ENCODE measurements at regions not wholly inside any gene's neighbourhood (a gene's known extent, or its start where the extent isn't known, plus 50 kb on each side); places are given as distances from the start of the nearest gene placed in this dataset.

DNA sequence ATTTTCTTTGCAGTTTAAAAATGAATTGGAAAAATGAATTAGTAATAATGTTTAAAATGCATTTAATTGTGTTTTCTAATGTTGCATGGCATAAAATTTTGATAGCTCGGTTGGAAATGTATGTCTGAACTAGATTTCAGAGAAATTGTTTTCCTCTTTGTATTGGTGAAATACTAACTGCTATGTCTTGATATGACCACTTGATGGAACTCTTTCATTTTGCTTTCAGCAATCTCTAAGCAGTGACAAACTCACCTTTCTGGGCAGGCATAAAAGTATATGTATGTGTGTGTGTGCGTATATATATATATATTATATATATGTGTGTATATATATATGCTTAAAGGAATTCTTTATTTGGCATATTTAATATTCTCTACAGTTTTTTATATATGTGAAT lies 239.3 kb upstream of the ZNF717 start:
- H3K27ac ChIP-seq (ENCODE audit: low read length in 2 of 2), result no peak overlapping the region
- DNase-seq (no peak), ATAC-seq (ENCODE audit: low read depth) (no peak)
- no CpG with 5 or more reads among the region's 2 CpGs for WGBS (ENCODE audit: insufficient coverage)
- Mint-ChIP-seq H3K9me3 (ENCODE audit: insufficient read depth) (no peaks in the 10 kb centered on the region), H3K4me3 (no peak overlapping the region), H3K4me1 (no peaks in the 10 kb centered on the region), H3K27ac (no peak overlapping the region), H3K27me3 (no peaks in the 10 kb centered on the region)
- no peaks in the 10 kb centered on the region for H3K36me3 ChIP-seq (replicated peaks in 1 of 2; ENCODE audit: control extremely low read depth in 1 of 2, control insufficient read depth in 1 of 2, extremely low read depth in 1 of 2, insufficient read depth in 2 of 2, low read length in 1 of 2)
- H3K4me1 ChIP-seq (ENCODE audit: control insufficient read depth in 2 of 2, insufficient read depth in 2 of 2, low read length in 2 of 2), result no peaks in the 10 kb centered on the region
- no peak overlapping the region for H3K9ac ChIP-seq (ENCODE audit: low read length)
- ChIA-PET POLR2A (no interaction called here), CTCF (no interaction called here)
- H3K9me3 ChIP-seq (ENCODE audit: control extremely low read depth in 1 of 3, control insufficient read depth in 2 of 3, insufficient read depth in 1 of 3, low read length in 2 of 3), result no peaks in the 10 kb centered on the region
- no peak overlapping the region for H3K4me2 ChIP-seq (replicated peaks; ENCODE audit: low read depth, low read length, poor library complexity, severe bottlenecking)
- intact Hi-C loops (cut with micrococcal nuclease), result no loop called here
- no peaks in the 10 kb centered on the region for H3K27me3 ChIP-seq (replicated peaks in 1 of 4; ENCODE audit: control extremely low read depth in 1 of 4, control insufficient read depth in 3 of 4, insufficient read depth in 4 of 4, low read length in 3 of 4)
- no peak overlapping the region for H3K4me3 ChIP-seq (ENCODE audit: control extremely low read depth in 1 of 5, extremely low read depth in 1 of 5, insufficient read depth in 1 of 5, low read depth in 2 of 5, low read length in 4 of 5)
- H2AFZ ChIP-seq (ENCODE audit: insufficient read depth, low read depth, low read length, poor library complexity, severe bottlenecking), result no peak overlapping the region
- no peaks in the 10 kb centered on the region for H3K79me2 ChIP-seq (ENCODE audit: control insufficient read depth, insufficient read depth, low read length)
- no peaks in the 10 kb centered on the region for H4K20me1 ChIP-seq (ENCODE audit: control insufficient read depth, insufficient read depth, low read length, poor library complexity, severe bottlenecking)
- no peak for TF ChIP-seq EZH2 (IDR thresholded peaks at IDR 0.05; ENCODE audit: borderline replicate concordance, insufficient read depth, low read depth, low read length, poor library complexity, severe bottlenecking)
- TF ChIP-seq, protein P1, sequence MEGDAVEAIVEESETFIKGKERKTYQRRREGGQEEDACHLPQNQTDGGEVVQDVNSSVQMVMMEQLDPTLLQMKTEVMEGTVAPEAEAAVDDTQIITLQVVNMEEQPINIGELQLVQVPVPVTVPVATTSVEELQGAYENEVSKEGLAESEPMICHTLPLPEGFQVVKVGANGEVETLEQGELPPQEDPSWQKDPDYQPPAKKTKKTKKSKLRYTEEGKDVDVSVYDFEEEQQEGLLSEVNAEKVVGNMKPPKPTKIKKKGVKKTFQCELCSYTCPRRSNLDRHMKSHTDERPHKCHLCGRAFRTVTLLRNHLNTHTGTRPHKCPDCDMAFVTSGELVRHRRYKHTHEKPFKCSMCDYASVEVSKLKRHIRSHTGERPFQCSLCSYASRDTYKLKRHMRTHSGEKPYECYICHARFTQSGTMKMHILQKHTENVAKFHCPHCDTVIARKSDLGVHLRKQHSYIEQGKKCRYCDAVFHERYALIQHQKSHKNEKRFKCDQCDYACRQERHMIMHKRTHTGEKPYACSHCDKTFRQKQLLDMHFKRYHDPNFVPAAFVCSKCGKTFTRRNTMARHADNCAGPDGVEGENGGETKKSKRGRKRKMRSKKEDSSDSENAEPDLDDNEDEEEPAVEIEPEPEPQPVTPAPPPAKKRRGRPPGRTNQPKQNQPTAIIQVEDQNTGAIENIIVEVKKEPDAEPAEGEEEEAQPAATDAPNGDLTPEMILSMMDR (IDR thresholded peaks at IDR 0.05), result no peak

DNA sequence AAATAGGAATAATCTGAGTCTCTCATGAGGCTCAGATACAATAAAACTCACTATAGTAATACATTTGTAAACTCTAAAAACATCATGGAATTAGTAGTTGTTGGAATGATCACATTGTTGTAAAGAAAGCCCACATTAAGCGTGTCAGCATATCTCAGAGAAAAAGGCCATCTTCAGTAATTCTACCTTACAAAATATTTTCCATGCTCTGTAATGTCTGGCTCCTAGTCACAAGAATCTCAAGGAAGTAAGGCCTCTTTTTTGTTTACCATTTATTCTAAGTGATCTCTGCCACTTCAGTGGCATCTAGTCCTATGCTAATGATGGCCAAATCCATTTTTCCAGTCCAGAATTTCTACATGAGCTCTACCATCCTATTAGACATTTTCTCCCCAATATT lies 240.2 kb upstream of the ZNF717 start:
- H3K27ac Mint-ChIP-seq, result no peak overlapping the region

More for the DNA sequence above, 240.2 kb upstream of the ZNF717 start:
- Mint-ChIP-seq H3K9me3 (ENCODE audit: insufficient read depth) (no peaks in the 10 kb centered on the region), H3K4me3 (no peak overlapping the region), H3K27me3 (no peaks in the 10 kb centered on the region), H3K4me1 (no peaks in the 10 kb centered on the region)
- intact Hi-C loops (cut with micrococcal nuclease), result no loop called here
- Histone ChIP-seq H3K27ac (ENCODE audit: low read length in 2 of 2) (no peak overlapping the region), H3K36me3 (replicated peaks in 1 of 2; ENCODE audit: control extremely low read depth in 1 of 2, control insufficient read depth in 1 of 2, extremely low read depth in 1 of 2, insufficient read depth in 2 of 2, low read length in 1 of 2) (no peaks in the 10 kb centered on the region), H3K9ac (ENCODE audit: low read length) (no peak overlapping the region), H3K4me2 (replicated peaks; ENCODE audit: low read depth, low read length, poor library complexity, severe bottlenecking) (no peak overlapping the region), H3K27me3 (replicated peaks in 1 of 4; ENCODE audit: control extremely low read depth in 1 of 4, control insufficient read depth in 3 of 4, insufficient read depth in 4 of 4, low read length in 3 of 4) (no peaks in the 10 kb centered on the region), H3K79me2 (ENCODE audit: control insufficient read depth, insufficient read depth, low read length) (no peaks in the 10 kb centered on the region), H3K4me1 (ENCODE audit: control insufficient read depth in 2 of 2, insufficient read depth in 2 of 2, low read length in 2 of 2) (no peaks in the 10 kb centered on the region), H3K9me3 (ENCODE audit: control extremely low read depth in 1 of 3, control insufficient read depth in 2 of 3, insufficient read depth in 1 of 3, low read length in 2 of 3) (no peaks in the 10 kb centered on the region), H3K4me3 (ENCODE audit: control extremely low read depth in 1 of 5, extremely low read depth in 1 of 5, insufficient read depth in 1 of 5, low read depth in 2 of 5, low read length in 4 of 5) (no peak overlapping the region), H4K20me1 (ENCODE audit: control insufficient read depth, insufficient read depth, low read length, poor library complexity, severe bottlenecking) (no peaks in the 10 kb centered on the region), H2AFZ (ENCODE audit: insufficient read depth, low read depth, low read length, poor library complexity, severe bottlenecking) (no peak overlapping the region)
- POLR2A ChIA-PET, result no interaction called here
- CTCF ChIA-PET, result no interaction called here
- no peak for TF ChIP-seq EZH2 (IDR thresholded peaks at IDR 0.05; ENCODE audit: borderline replicate concordance, insufficient read depth, low read depth, low read length, poor library complexity, severe bottlenecking)
- TF ChIP-seq, protein P1 (IDR thresholded peaks at IDR 0.05), result no peak
- no peak for ATAC-seq (ENCODE audit: low read depth)
- WGBS (ENCODE audit: insufficient coverage), result no CpG with 5 or more reads among the region's 1 CpG
- DNase-seq, result no peak
